Activated CD4-positive, alpha-beta T cell treated with anti-CD3 and anti-CD28 coated beads, Interleukin-2, Interleukin-6, amounts not matched to agents 100 ng/mL and 50 ng/mL, durations not matched to agents 16 hours and 8 hours (primary cell): ENCODE measurements at regions not wholly inside any gene's neighbourhood (a gene's known extent, or its start where the extent isn't known, plus 50 kb on each side); places are given as distances from the start of the nearest gene placed in this dataset.

Experiments
- DNase-seq: peaks from one replicate; pipeline ENCODE4 v3.0.0-alpha.2; 2020

DNA sequence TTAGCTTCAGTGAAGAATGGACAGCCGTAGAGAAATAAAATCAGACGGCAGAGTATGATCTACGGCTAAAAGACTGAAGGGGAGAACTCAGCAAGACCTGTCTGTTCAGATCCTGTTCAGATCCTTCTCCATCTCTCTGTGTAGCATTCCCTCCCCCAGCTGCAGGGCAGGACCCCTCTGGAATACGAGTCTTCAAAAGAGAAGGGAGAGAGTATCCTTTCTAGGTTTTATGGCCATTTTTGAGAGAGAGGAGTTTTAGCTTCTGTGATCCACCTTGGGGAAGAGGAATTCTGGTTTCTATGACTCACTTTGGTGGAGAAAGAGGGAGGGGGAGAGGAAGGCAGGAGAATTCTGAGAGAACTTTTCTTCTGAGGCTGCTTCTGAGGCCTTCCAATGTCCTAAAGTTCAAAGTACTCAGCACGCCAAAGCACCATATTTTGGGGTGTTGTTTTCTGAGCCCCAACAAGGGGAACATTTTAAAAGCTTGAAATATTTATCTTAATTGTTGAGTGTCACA, 194.4 kb upstream of the TLE4 start:
- DNase-seq, result no peak

DNA sequence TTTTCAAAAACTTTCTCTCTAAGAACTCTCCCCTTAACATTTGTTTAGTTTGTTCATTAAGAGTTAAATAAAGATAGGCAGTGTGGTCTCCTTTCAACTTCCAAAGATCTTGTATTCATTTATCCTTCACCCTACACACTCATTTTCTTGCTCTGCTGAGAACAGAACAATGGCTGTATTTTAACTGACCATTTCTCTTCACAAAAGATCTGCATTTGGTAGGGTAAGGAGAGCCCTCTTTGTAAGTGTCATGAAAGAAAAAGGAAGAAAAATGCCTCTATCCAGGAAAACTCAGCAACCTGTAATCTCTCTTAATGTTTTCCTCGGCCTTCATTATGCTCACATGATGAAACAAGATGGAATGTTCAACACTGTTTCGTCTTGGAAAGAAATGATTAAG, 193.7 kb upstream of the TLE4 start:
- DNase-seq, result no peak

DNA sequence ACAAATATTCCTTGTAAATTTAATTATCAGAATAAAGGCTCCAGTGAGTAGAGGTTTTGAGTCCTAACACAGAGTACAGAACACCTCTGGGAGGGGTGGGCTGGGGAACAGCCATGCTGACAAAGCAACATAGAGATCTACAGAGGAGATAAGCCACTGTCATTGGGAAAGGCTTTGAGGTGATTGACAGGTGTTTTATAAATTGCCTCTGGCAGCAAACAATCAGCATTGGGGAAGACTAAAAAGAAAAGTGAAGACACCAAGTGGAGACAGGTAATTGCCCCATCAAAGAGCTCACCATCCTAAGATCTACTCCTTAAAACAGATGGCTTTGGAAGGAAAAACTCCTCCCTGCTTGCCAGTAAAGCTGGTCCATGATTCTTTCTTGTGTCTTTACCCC, 189.7 kb upstream of the TLE4 start:
- no peak for DNase-seq

DNA sequence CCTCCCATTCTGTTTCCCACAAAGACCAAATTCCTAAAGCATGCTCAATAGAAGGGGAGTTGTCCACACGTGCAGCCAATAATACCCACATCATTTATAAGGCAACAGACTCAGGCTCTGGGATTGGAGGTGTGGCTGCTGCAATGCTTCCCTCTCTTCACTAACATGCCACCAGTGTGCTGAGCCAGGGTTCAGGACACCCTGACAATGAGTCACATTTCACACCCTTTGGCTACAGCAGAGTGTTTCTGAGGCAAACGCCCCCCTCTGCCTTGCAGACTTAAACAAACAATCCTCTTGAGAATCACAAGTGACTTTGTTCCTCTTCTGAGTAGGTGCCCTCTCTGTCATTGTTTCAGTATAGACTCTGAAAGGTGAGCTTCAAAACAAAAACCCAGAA, 189.3 kb upstream of the TLE4 start:
- no peak for DNase-seq

DNA sequence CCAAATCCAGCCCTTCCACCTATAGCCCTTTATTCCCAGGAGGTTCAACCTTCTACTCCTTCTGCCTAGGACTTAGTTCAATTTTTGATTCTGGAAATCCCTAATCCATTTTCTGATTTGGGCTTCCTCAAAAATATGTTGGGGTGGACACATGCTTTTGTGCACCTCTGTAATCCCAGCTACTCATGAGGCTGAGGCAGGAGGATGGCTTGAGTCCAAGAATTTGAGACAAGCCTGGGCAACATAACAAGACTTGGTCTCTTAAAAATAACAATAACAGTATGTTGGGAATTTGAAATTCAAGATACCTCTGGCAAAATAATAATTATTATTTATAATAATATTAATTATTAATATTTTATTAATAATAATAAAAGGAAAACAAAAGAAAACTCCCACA, 188.7 kb upstream of the TLE4 start:
- no peak for DNase-seq

DNA sequence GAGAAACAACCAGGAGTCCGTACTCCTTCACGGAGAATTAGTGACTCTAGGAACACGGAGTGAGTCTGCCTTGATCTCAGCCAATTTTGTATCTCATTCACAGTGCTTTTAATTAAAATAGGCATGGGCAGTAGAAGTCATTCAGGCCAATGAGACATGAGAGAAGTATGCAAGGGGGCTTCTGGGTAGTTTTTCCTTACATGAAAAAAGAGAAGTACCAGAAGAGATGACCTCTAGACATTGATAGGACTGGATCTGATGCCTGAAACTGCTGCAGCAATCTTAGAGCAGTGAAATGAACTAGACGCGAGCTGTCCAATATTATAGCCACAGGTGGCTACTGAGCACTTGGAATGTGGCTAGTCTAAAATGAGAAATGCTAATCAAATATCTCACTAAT, 187.7 kb upstream of the TLE4 start:
- DNase-seq, result no peak

DNA sequence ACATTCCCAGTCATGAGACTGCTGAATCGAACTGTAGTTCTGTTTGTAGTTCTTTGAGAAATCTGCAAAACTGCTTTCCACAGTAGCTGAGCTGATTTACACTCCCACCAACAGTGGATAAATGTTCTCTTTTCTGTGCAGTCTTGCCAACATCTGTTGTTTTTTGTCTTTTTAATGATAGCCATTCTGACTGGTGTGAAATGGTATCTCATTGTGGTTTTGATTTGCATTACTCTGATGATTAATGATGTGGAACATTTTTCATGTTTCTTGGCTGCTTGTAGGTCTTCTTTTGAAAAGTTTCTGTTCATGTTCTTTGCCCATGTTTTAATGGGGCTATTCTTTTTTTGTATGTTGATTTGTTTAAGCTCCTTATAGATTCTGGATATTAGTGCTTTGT, 187.3 kb upstream of the TLE4 start:
- no peak for DNase-seq

DNA sequence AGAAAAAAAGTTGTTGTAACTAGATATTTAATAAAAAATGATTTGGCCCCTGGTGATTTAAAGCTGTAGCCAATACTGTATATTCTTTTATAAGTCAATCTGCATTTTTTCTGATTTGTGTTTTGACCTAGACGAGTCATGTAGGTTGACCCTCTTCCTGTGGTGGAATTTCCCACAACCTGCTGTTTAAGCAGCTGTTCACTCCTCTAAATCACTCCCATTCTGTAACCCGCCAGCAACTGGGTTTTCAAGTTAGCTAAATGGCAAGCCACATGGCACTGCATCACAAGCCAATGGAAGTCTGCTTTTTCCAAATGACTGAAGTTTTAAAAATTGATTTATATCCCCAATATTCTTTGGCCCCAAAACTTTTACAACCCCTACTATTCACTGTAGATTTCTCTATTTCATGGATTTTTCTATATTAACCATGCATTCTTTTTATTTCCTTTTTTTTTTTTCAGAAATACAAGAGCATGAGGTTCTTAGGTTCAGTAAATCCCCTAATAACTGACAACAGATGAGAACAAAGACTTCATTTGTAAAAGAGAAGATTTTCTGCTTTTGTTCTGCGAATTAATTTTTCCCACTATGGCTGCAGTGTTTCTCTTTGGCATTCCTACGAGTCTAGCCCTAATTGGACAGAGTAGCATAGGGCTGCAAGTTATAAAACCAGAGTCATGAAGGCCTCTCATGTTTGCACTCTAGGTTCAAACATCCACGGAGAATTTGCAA, 184.5 kb upstream of the TLE4 start:
- no peak for DNase-seq

DNA sequence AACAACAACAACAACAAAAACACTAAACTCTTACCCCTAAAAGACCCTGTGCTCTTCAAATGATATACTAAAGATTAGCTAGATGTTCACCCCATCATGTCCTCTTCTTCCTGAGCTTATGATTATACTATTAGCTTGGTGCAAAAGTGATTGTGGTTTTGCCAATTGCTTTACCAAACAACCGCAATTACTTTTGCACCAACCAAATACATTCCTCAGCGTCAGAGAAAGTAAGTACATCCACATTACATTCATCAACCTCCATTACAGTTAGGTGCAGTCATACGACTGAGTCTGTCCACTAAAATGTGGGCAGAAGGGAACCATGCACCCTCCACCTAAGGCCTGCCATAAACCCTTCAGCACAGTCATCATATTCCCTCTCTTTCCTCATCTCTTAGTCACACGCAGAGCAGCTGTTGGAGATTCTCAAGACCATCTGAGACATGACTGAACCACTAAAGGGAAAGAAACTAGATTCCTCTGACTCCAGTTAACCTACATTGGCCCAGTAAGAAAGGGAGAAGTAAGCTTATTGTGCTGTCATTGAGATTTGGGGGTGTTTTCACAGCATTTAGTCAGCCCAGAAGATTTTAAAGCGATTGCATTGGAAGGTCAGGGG, 181.6 kb upstream of the TLE4 start:
- no peak for DNase-seq

DNA sequence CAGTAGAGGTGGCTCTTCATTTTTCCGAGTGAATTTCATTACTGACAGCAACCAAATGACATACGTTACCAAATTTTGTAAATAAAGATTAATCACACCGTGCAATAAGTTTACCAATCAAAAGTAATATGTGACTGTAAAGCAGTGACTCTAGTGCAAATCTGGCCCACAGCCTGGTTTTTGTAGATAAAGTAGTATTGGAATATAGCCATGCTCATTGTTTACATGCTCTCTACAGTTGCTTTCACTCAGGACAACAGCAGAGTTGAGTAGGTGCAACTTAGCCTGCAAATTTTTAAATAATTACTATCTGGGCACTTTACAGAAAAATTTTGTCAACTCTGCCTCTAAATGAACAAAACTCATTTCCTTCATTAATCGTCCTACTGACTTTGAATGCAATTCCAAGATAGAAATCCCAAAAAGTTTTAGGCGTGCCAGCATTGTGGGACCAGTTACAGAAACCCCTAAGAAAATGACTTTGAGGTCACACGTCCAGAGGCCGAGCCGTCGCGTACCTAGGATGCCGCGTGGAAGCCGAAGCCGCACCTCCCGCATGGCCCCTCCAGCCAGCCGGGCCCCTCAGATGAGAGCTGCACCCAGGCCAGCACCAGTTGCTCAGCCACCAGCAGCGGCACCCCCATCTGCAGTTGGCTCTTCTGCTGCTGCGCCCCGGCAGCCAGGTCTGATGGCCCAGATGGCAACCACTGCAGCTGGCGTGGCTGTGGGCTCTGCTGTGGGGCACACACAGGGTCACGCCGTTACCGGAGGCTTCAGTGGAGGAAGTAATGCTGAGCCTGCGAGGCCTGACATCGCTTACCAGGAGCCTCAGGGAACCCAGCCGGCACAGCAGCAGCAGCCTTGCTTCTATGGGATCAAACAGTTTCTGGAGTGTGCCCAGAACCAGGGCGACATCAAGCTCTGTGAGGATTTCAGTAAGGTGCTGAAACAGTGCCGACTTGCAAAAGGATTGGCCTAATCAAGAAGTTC, 180.7 kb upstream of the TLE4 start:
- no peak for DNase-seq

DNA sequence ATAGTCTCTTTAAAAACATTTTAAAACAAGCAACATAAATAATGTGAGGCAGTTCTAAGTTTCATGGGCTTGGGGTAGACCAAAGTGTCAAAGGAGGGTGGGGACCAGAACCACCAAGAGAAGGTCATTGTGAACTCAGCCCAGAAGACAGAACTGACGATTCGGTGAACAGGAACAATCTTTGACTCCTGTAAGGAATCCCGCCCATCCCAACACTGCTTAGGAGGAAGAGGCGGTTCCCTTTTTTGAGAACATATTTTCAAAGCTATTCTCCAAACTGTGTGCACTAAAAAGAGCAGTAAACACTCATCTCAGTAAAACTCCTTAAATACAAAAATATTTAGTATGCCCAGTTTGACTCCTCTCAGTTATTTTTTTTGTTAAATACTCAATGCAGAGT, 176.5 kb upstream of the TLE4 start:
- no peak for DNase-seq

DNA sequence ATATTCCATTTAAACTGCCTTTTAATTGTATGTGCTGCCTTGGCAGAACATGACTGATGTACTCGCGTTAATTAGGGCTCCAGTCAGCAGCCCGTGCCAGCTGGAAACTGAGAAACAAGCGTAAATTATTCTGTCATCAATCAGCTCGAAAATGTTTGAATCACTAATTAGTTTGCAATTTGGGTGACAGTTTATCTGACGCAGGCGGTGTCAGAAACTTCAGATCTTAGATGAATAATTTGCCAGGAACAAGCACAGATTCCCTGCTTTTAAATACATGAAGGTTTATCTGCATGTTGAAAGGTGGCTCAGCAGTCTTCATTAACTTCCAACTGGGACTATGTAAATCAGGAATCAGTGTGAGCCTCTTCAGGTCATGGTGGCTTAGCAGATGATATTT, 176.0 kb upstream of the TLE4 start:
- DNase-seq, result no peak

DNA sequence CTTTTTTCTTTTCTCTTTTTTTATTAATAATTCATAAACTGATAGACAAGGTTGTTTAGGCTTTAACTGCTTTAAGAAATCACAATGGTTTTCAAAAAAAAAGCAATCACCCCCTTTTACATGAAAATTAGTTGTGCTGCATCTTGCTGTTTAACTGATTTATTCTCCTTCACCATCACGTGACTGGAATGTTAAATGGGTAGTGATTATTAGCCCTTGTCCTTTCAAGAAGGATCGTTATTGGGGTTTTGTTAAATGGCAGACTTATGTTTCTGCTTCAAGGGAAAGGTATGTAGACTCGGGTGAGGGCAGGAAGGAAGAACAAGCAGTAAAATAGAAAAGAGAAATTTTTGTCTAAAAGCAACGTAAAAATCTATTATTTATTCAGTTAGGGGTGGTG, 175.6 kb upstream of the TLE4 start:
- no peak for DNase-seq

DNA sequence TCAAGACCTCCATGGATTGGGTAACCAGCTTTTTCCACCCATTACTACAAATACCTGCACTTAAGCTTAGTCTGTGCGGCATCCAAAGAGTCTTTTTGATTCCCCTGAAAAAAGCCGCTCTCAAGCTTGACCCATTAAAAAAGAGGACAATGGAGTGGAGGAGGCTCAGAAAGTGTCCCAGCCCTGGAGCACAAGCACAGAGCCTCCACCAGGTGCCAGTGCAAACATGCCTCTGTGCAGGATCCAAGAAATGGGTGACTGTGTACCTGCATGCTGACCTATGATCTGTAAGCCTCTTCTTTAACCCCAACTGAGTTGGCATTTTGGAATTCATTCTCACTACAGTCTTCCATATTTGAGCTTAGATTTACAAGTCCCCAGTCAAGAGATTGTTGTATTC, 168.3 kb upstream of the TLE4 start:
- no peak for DNase-seq

DNA sequence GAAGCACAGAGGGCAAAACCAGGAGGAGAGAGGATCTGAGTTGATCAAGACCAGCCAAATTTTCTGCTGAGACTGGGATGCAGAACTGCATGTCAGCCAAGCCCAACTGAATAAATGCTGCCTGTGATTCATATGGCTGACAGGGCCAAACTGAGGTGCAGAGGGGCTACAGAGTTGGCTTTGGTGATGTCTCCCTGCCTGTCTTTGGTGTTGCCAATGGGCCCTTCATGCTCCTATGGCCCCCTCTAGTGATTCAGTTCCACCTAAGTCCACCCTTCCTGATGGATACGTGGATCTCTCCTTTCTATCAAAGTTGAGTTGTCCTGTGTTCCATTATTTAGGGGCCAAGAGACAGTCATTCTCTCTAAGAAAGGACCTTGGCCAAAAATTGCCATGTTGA, 163.6 kb upstream of the TLE4 start:
- DNase-seq, result no peak

DNA sequence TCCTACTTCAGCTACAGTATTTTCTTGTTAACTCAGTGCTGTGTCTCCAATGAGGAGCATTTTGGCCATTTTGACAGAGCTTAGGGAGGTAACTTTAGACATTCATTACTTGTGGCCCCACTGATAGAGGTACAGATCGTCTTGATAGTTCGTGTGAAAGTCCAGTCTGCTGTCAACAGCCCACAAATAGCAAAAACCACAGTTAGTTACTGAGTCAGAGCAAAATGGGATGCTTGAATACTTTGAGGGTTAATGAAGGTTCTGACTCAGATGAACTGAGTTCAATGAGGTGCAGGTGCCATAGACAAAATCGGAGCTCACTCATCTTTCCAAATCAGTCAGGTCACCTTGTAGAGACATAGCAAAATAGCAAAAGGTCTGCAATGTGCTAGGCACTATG, 163.1 kb upstream of the TLE4 start:
- no peak for DNase-seq

DNA sequence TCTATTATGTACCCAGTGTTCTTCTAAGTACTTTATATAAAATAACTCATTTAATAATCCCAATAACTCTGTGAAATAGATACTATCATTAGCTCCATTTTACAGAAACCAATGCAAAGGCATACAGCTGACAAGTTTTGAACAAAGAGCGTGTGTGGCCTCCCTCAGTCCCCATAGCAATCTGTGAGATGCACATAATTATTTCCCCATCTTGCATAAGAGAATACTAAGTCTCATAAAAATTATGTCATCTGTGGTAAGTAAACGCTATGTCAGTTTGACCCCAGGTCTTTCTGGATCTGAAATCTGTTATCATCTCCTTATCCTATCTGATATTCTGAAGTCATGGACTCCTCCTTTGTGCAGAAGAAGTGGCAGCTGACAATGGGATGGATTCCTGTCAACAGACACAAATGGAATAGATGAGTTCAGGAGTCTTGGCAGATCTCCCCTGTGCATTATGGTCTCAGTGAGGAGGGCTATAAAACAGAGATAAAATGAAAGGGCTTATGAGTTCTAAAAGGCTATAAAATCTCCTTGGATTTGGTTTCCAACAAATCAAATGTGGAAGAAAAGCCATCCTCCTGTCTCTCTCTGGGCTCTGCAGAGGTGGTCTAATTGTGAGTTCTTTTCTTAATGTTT, 162.5 kb upstream of the TLE4 start:
- no peak for DNase-seq

DNA sequence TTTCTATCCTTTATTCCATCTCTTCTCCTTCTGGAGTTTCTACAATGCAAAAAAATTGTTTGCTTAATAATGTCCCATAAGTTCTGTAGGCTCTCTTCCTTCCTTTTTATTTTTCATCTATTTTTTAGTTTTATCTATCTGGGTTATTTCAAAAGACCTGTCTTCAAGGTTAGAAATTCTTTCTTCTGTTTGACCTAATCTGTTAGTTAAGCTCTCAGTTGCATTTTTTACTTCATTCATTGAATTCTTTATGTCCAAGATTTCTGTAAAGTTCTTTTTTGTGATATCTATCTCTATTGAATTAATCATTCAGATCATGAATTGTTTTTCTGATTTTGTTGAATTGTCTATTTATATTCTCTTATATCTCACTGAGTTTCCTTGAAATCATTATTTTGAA, 145.9 kb upstream of the TLE4 start:
- no peak for DNase-seq

DNA sequence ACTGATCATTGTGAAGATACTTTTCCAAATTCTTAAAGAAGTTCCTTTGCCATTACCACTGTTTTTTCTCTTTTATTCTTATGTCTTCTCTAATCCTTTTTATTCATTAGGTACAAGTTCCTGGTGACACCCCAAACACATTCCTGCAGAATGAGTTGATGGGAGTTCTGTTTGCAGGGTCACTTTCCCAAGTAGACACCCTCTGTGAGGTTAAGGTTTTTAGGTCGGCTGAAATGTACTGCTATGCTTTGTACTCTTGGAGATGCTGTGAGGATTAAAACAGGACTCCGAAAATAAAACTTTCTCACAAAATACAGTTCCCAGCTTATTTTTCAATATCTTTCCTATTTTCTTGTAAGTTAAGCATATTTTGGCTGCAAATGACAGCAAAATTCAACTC, 143.3 kb upstream of the TLE4 start:
- no peak for DNase-seq

DNA sequence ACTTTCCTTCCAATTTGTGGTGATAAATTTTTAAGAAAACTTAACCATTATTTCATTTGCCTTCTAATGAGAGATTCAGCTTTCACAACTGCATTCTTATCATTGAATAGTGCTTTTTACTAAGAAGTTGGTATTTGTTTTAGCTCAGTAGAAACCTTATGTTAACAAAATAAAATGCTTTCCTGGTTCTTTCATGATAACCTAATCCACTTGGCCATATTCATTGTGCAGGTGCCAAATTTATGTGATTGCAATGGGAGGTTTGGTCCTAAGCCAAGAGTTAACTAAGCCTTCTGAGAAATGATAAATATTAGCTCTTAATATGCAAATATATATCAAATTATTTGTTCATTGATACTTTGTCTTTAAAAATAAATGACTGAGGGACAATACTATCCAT, 141.1 kb upstream of the TLE4 start:
- no peak for DNase-seq

DNA sequence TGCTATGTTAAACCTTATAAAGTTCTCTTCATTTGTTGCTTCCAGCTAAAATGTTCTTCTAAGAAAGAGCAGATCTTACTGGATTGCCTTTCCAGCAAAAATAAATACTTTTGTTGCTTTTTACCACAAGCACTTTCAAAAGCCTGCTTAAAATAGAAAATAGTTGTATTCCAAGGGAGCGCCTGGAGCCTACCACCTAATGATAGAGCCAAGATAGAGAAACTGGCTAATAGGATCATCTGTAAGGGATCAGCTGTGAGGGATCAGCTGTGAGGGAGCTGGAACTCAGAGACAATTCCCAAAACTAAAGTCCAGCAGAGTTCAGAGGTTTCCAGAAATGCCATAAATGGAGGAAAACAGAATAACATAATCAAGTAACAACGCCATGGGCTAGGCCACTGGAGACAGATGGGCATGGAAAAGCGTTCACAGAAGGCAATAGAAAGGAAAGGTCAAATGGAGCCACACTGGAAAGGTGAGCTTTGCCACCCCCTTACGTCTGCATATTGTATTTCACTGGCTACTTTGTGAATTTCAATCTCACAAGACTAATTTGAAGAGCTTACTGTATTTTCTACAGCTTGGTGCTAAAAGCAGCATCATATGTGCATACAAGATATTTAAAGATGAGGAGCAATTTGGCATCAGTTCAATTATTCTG, 140.6 kb upstream of the TLE4 start:
- no peak for DNase-seq

DNA sequence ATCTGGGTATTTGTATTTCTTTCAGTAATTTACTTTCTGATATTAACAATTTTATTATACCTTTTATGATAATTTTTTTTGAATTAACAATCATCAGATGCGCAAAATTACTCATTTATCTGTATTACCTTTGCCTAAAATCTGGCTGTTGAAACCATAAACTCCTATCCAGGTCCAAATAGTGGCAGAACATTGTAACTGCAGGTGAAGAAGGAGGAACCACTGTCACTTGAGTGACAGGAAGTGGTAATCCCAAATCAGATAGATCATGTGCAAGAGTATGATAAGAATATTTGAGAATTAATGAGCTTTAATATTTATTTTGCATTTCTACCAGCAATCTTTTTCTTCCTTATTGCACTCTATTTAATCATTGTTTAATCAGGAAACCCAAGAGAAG, 139.3 kb upstream of the TLE4 start:
- no peak for DNase-seq

DNA sequence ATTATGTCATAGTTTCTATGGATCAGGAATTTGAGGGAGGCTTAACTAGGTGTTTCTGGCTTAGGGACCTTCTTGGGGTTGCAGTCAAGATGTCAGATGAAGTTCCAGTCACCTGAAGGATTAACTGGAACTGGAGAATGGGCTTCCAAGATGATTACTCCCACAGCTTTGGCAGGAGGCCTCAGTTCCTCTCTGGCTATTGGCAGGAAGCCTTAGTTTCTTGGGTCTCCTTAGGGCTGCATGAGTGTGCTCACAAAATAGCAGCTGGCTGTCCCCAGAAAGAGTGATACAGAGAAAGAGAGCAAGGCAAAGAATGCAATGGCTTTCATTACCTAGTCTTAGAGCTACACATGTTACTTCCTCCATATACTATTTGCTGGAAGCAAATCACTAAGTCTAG, 138.1 kb upstream of the TLE4 start:
- DNase-seq, result no peak
